Erythroblast (primary cell): ENCODE measurements at regions not wholly inside any gene's neighbourhood (a gene's known extent, or its start where the extent isn't known, plus 50 kb on each side); places are given as distances from the start of the nearest gene placed in this dataset.

Experiments used
- GATA1 ChIP-seq: IDR thresholded peaks from 2 replicates; pipeline ENCODE4 v1.6.1; 2011; ENCODE audit warnings: low read depth, mild to moderate bottlenecking, control low read depth, low read length, moderate library complexity
- POLR2A ChIP-seq: IDR thresholded peaks from 2 replicates; pipeline ENCODE4 v1.6.1; 2011; ENCODE audit warnings: mild to moderate bottlenecking, low read length

DNA sequence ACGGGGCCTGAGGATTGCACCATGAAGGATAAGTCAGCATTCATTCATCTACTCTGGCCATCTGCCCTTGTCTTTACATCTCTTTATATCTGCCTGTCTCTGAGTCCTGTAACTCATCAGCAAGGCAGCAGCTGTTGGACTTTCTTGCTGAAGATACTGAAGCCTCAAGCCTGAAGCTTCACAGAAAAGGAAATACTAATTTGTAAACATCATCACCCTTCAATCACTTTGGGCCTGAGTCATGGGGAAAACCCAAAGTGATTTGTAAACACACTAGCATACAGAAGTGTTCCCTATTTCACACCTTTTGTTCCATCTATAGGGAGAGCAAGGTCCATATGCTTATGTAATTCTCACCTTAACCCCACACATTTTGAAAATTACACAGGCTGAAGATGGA is 928.2 kb downstream of the EPHA3 start:
- TF ChIP-seq POLR2A = no peak
- TF ChIP-seq GATA1 = no peak
